ENCODE measurements at regions not wholly inside any gene's neighbourhood (a gene's known extent, or its start where the extent isn't known, plus 50 kb on each side); places are given as distances from the start of the nearest gene placed in this dataset.

GRCh38 chr2:8046849-8047248 is 635.0 kb upstream of the ID2 start:
- TF ChIP-seq EP300 (IDR thresholded peaks at IDR 0.05; ENCODE audit: low read depth) (no peak), POLR2AphosphoS5 (IDR thresholded peaks at IDR 0.05) (no peak), CTCF (IDR thresholded peaks at IDR 0.05) (no peak), POLR2A (IDR thresholded peaks at IDR 0.05) (no peak)
- Histone ChIP-seq H3K36me3 (no peaks in the 10 kb centered on the region), H3K4me3 (no peak overlapping the region), H3K9me3 (no peaks in the 10 kb centered on the region), H3K27ac (no peak overlapping the region), H3K27me3 (no peaks in the 10 kb centered on the region), H3K4me1 (no peaks in the 10 kb centered on the region)
- no peak for DNase-seq
- in situ Hi-C loops (cut with MboI; ENCODE audit: low pct_ligation_motif_present in 1 of 4, low pct_unique_long_range_greater_than_20kb in 1 of 4, low sequenced_read_pairs in 3 of 4), result no loop called here
- WGBS, 2 donors (ENCODE audit: low coverage in 1 of 2), result 94 to 100% methylated on average over 1 to 5 of the region's 5 CpGs
- intact Hi-C loops (cut with DNase I; ENCODE audit: low total_unique reads), result no loop called here

- intact Hi-C loops (cut with DNase I; ENCODE audit: low total_unique reads) (no loop called here), in situ Hi-C loops (cut with MboI; ENCODE audit: low pct_ligation_motif_present in 1 of 4, low pct_unique_long_range_greater_than_20kb in 1 of 4, low sequenced_read_pairs in 3 of 4) (no loop called here)
- WGBS, 2 donors (ENCODE audit: low coverage in 1 of 2), result 67% methylated on average over 4 of the region's 4 CpGs; no CpG with 5 or more reads in 1 of the 2 donors
- no peaks in the 10 kb centered on the region for H3K4me1 ChIP-seq
- TF ChIP-seq POLR2A (IDR thresholded peaks at IDR 0.05), result no peak
- TF ChIP-seq POLR2AphosphoS5 (IDR thresholded peaks at IDR 0.05), result no peak
- no peak for TF ChIP-seq CTCF (IDR thresholded peaks at IDR 0.05)
- TF ChIP-seq EP300 (IDR thresholded peaks at IDR 0.05; ENCODE audit: low read depth), result no peak
- H3K36me3 ChIP-seq, result no peaks in the 10 kb centered on the region
- no peaks in the 10 kb centered on the region for H3K27me3 ChIP-seq
- no peaks in the 10 kb centered on the region for H3K9me3 ChIP-seq
- no peak for DNase-seq
- no peak overlapping the region for H3K27ac ChIP-seq
- H3K4me3 ChIP-seq, result no peak overlapping the region
Observed at GRCh38 chr2:8049176-8049575, 632.7 kb upstream of the ID2 start.

DNA sequence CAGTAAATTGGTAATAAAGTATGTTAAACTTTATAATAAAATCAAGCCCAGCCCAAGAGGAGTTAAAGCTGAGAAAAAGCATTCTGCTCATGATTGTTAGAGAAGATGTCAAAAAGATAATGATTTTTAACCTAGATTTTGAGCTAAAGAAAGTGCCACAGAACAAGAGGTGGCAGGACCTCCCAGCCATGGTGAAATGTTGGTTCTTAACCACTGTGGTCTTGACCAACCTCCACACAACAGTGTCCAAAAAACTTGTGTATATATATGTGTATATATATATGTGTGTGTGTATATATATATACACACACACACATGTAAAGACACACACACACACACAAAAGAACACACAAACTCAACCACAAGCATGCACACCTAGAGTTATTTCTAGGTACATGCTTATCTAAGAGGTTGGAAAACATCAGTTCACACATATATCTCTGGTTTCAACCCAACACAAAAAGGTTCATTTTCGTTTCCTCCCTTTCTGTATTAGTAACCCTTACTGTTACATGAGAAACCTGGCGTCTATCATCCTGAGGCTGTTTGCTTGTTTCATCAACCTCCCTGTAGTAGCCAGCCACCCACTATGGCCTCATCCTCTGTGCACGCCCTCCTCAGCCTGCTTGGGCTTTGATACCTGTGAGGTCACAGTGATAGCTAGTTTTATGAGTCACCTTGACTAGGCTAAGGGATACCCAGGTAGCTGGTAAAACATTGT is 631.8 kb upstream of the ID2 start:
- H3K4me1 ChIP-seq, result no peaks in the 10 kb centered on the region
- no peak for DNase-seq
- no peak overlapping the region for H3K4me3 ChIP-seq
- no peak overlapping the region for H3K27ac ChIP-seq
- H3K36me3 ChIP-seq, result no peaks in the 10 kb centered on the region
- intact Hi-C loops (cut with DNase I; ENCODE audit: low total_unique reads) (no loop called here), in situ Hi-C loops (cut with MboI; ENCODE audit: low pct_ligation_motif_present in 1 of 4, low pct_unique_long_range_greater_than_20kb in 1 of 4, low sequenced_read_pairs in 3 of 4) (no loop called here)
- TF ChIP-seq CTCF (IDR thresholded peaks at IDR 0.05), result no peak
- TF ChIP-seq POLR2AphosphoS5 (IDR thresholded peaks at IDR 0.05), result no peak
- no peak for TF ChIP-seq POLR2A (IDR thresholded peaks at IDR 0.05)
- TF ChIP-seq EP300 (IDR thresholded peaks at IDR 0.05; ENCODE audit: low read depth), result no peak
- no peaks in the 10 kb centered on the region for H3K9me3 ChIP-seq
- no peaks in the 10 kb centered on the region for H3K27me3 ChIP-seq
- WGBS, 2 donors (ENCODE audit: low coverage in 1 of 2), result 72 to 87% methylated on average over 3 of the region's 3 CpGs

- Histone ChIP-seq H3K9me3 (no peaks in the 10 kb centered on the region), H3K36me3 (no peaks in the 10 kb centered on the region), H3K27ac (no peak overlapping the region), H3K4me1 (no peaks in the 10 kb centered on the region), H3K27me3 (no peaks in the 10 kb centered on the region), H3K4me3 (no peak overlapping the region)
- TF ChIP-seq CTCF (IDR thresholded peaks at IDR 0.05) (no peak), POLR2AphosphoS5 (IDR thresholded peaks at IDR 0.05) (no peak), POLR2A (IDR thresholded peaks at IDR 0.05) (no peak), EP300 (IDR thresholded peaks at IDR 0.05; ENCODE audit: low read depth) (no peak)
- intact Hi-C loops (cut with DNase I; ENCODE audit: low total_unique reads), result no loop called here
- DNase-seq, result no peak
- in situ Hi-C loops (cut with MboI; ENCODE audit: low pct_ligation_motif_present in 1 of 4, low pct_unique_long_range_greater_than_20kb in 1 of 4, low sequenced_read_pairs in 3 of 4), result no loop called here
Observed at GRCh38 chr2:8053216-8053615, 628.6 kb upstream of the ID2 start.
